A549 (cell line): ENCODE measurements at regions not wholly inside any gene's neighbourhood (a gene's known extent, or its start where the extent isn't known, plus 50 kb on each side); places are given as distances from the start of the nearest gene placed in this dataset.

ENCODE experiments used
- ATAC-seq, 2 experiments: fragments of 200-7000 bp in 1 of 2; fragments of >200 bp in 1 of 2; cut with Nextera tagmentation in 1 of 2; cut with Tn5 transposase in 1 of 2; 3 replicates each; pipeline versions ENCODE4 v1.8.0 to v1.9.1; 2018 to 2020; ENCODE audit warnings: mild to moderate bottlenecking in 1 of 2, moderate library complexity in 1 of 2
- CTCF ChIA-PET: fragments of 300-600 bp; sonication (Branson Sonifier 250); formaldehyde crosslinking; extraction: SDS; loops from one replicate; lab custom pipeline; 2021; ENCODE audit warnings: antibody characterized with exemption, inconsistent platforms; lab: Yijun Ruan, JAX
- POLR2A ChIA-PET: fragments of 350-600 bp; formaldehyde crosslinking; extraction: SDS; loops from one replicate; lab custom pipeline; 2021; ENCODE audit warnings: antibody characterized with exemption, inconsistent platforms; lab: Yijun Ruan, JAX
- DNase-seq, 2 experiments: peaks; one replicate each; pipeline versions ENCODE4 v3.0.0 to v3.0.0-alpha.2; 2011 to 2016; ENCODE audit warnings: low read depth in 1 of 2, low spot score in 1 of 2
- FAIRE-seq: peaks from 2 replicates; lab custom pipeline; 2011; peaks lifted over from hg19 to GRCh38; lab: Jason Lieb, UNC
- H3K27ac ChIP-seq, 2 experiments: fragments of >200 bp; sonication (Bioruptor Twin); formaldehyde crosslinking; 3 replicates each; pipeline ENCODE4 v1.5.1; 2016 to 2017
- H3K4me1 ChIP-seq: fragments of >200 bp; sonication (Bioruptor Twin); formaldehyde crosslinking; 3 replicates; pipeline ENCODE4 v1.6.1; 2016
- H3K4me2 ChIP-seq: fragments of >200 bp; sonication (Bioruptor Twin); formaldehyde crosslinking; 3 replicates; pipeline ENCODE4 v1.6.1; 2016
- H3K4me3 ChIP-seq: fragments of >200 bp; sonication (Bioruptor Twin); formaldehyde crosslinking; 3 replicates; pipeline ENCODE4 v1.5.1; 2016
- H3K9me3 ChIP-seq: fragments of >200 bp; sonication (Bioruptor Twin); formaldehyde crosslinking; 3 replicates; pipeline ENCODE4 v1.6.1; 2016
- CHD2 ChIP-seq: fragments of 150-350 bp; IDR thresholded peaks from 2 replicates; pipeline ENCODE4 v1.6.1; 2014; ENCODE audit warnings: low read length; ENCODE audit not compliant: partially characterized antibody
- ESRRA ChIP-seq: fragments of 150-350 bp; IDR thresholded peaks from 2 replicates; pipeline ENCODE4 v1.6.1; 2014; ENCODE audit warnings: mild to moderate bottlenecking, low read length, borderline replicate concordance
- FOSL2 ChIP-seq, 2 experiments: fragments of 450-650 bp in 1 of 2; fragments of >200 bp in 1 of 2; sonication (Bioruptor Twin) in 1 of 2; formaldehyde crosslinking; IDR thresholded peaks; 2 replicates each; pipeline versions ENCODE4 v1.5.0 to v1.6.1; 2016 to 2020; ENCODE audit warnings: mild to moderate bottlenecking in 1 of 2, moderate library complexity in 1 of 2
- FOXS1 ChIP-seq: fragments of 250-450 bp; sonication (Bioruptor Pico); IDR thresholded peaks from 2 replicates; pipeline ENCODE4 v1.5.0; 2020; ENCODE audit warnings: mild to moderate bottlenecking, moderate library complexity
- HEYL ChIP-seq: fragments of 250-450 bp; sonication (Bioruptor Pico); IDR thresholded peaks from 2 replicates; pipeline ENCODE4 v1.8.0; 2021; ENCODE audit warnings: mild to moderate bottlenecking, moderate library complexity
- HOXB13 ChIP-seq: fragments of 250-450 bp; sonication (Bioruptor Pico); IDR thresholded peaks from 2 replicates; pipeline ENCODE4 v1.5.0; 2020; ENCODE audit warnings: low read depth, mild to moderate bottlenecking, moderate library complexity
- HOXB5 ChIP-seq: fragments of 250-450 bp; sonication (Bioruptor Pico); IDR thresholded peaks from 2 replicates; pipeline ENCODE4 v1.5.0; 2020; ENCODE audit warnings: mild to moderate bottlenecking, moderate library complexity
- JUNB ChIP-seq: fragments of >200 bp; sonication (Bioruptor Twin); formaldehyde crosslinking; IDR thresholded peaks from 2 replicates; pipeline ENCODE4 v1.6.1; 2016
- KDM1A ChIP-seq: fragments of 200-600 bp; sonication (generic); IDR thresholded peaks from 2 replicates; pipeline ENCODE4 v1.6.1; 2016; ENCODE audit warnings: low read depth, mild to moderate bottlenecking
- KDM5A ChIP-seq: fragments of 200-600 bp; sonication (generic); IDR thresholded peaks from 2 replicates; pipeline ENCODE4 v1.6.1; 2016; ENCODE audit warnings: antibody characterized with exemption, mild to moderate bottlenecking
- MAFK ChIP-seq: fragments of 450-650 bp; IDR thresholded peaks from 2 replicates; pipeline ENCODE4 v1.6.1; 2014; ENCODE audit not compliant: partially characterized antibody
- MAZ ChIP-seq: fragments of 150-350 bp; IDR thresholded peaks from 2 replicates; pipeline ENCODE4 v1.6.1; 2014; ENCODE audit warnings: antibody characterized with exemption, low read depth, low read length, borderline replicate concordance
- NFE2L2 ChIP-seq: fragments of 150-350 bp; conservative IDR thresholded peaks from 2 replicates; pipeline ENCODE4 v1.6.1; 2014; ENCODE audit warnings: low read length
- NPAS2 ChIP-seq: fragments of 250-450 bp; sonication (Bioruptor Pico); IDR thresholded peaks from 2 replicates; pipeline ENCODE4 v1.8.0; 2022; ENCODE audit warnings: mild to moderate bottlenecking, moderate library complexity, borderline replicate concordance
- PHF8 ChIP-seq: fragments of 200-600 bp; sonication (generic); IDR thresholded peaks from 2 replicates; pipeline ENCODE4 v1.6.1; 2016; ENCODE audit warnings: low read depth, mild to moderate bottlenecking, antibody characterized with exemption, moderate library complexity, borderline replicate concordance
- POLR2AphosphoS2 ChIP-seq: conservative IDR thresholded peaks from 2 replicates; pipeline ENCODE4 v1.6.1; 2012; ENCODE audit warnings: low read length, improper control_type of control experiment, inconsistent platforms
- RARB ChIP-seq: fragments of 250-450 bp; sonication (Bioruptor Pico); IDR thresholded peaks from 2 replicates; pipeline ENCODE4 v1.8.0; 2021; ENCODE audit warnings: mild to moderate bottlenecking, moderate library complexity
- RCOR1 ChIP-seq: fragments of 150-350 bp; IDR thresholded peaks from 2 replicates; pipeline ENCODE4 v1.6.1; 2014; ENCODE audit warnings: antibody characterized with exemption, low read length, low read depth
- TP53 ChIP-seq: fragments of 250-450 bp; sonication (Bioruptor Pico); IDR thresholded peaks from 2 replicates; pipeline ENCODE4 v1.5.0; 2021; ENCODE audit warnings: mild to moderate bottlenecking, moderate library complexity
- ZNF302 ChIP-seq: fragments of 250-450 bp; sonication (Bioruptor Pico); IDR thresholded peaks from 2 replicates; pipeline ENCODE4 v1.9.0; 2021; ENCODE audit warnings: inconsistent platforms, mild to moderate bottlenecking, moderate library complexity
- WGBS: methylation state at CpG from one replicate; pipeline ENCODE4 v1.1.6; 2017; ENCODE audit errors: missing lambda C conversion rate; 5-methylcytosine and 5-hydroxymethylcytosine counted together
- TF ChIP-seq, protein P1 (sequence below): IDR thresholded peaks from 2 replicates; pipeline ENCODE4 v1.6.1; 2012
- TF ChIP-seq, protein P2 (sequence below): fragments of 250-450 bp; sonication (Bioruptor Pico); IDR thresholded peaks from 2 replicates; pipeline ENCODE4 v1.5.0; 2020; ENCODE audit warnings: low read depth, mild to moderate bottlenecking, moderate library complexity
- TF ChIP-seq, protein P3 (sequence below): fragments of >200 bp; sonication (Bioruptor Twin); formaldehyde crosslinking; IDR thresholded peaks from 3 replicates; pipeline ENCODE4 v1.5.1; 2016
- TF ChIP-seq, protein P4 (sequence below): fragments of >200 bp; sonication (Bioruptor Twin); formaldehyde crosslinking; IDR thresholded peaks from 2 replicates; pipeline ENCODE4 v1.6.1; 2016
- TF ChIP-seq, protein P5 (sequence below): fragments of 250-450 bp; sonication (Bioruptor Pico); IDR thresholded peaks from 2 replicates; pipeline ENCODE4 v1.5.0; 2021; ENCODE audit warnings: mild to moderate bottlenecking, moderate library complexity, borderline replicate concordance

DNA sequence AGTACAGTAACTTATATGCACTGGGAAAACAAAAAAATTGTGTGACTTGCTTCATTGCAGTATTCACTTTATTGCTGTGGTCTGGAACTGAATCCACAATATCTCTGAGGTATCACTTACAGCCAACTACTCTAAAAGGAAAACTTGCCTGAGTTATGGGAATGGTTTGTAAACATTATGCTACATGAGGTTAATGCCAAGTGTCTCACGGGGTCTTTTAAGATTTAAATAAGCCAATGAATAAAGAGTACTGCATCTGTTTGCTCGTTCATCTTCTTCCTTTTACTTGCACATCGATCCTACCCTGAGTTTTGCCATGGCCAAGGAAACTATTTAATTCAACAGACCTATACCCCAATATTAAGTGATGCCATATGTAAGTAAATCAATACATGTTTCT, 72.0 kb upstream of the API5 start (continued):
- no peak for TF ChIP-seq PHF8

DNA sequence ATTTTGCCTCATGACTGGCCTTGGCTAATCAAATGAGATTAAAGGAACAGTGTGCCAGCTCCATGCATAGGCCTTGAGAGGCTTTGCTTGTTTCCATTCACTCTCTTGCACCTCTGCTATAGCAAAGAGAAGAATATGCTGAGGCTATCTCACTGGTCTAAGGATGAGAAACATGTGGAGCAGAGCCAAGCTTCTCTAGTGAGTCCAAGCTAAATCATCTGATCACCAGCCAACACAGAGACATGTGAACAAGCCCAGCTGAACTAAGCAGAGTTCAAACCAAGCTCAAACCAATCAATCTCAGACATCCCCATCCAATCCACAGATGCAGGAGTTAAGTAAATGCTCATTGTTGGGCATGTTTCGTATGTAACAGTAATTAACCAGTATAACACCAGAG, 69.4 kb upstream of the API5 start:
- H3K4me1 ChIP-seq = no peaks in the 10 kb centered on the region
- ATAC-seq = no peak
- CTCF ChIA-PET = no interaction called here
- no peaks in the 10 kb centered on the region for H3K9me3 ChIP-seq
- no peak overlapping the region for H3K4me2 ChIP-seq
- no peak overlapping the region for H3K27ac ChIP-seq
- FAIRE-seq = no peak
- POLR2A ChIA-PET = no interaction called here
- no peak for DNase-seq
- TF ChIP-seq CHD2 (no peak), RCOR1 (no peak), HOXB13 (CRISPR knock-in tag) (no peak), HEYL (no peak), MAFK (no peak), FOXS1 (CRISPR knock-in tag) (no peak), RARB (CRISPR knock-in tag) (no peak), TP53 (no peak), PHF8 (no peak)
- TF ChIP-seq, protein P1, sequence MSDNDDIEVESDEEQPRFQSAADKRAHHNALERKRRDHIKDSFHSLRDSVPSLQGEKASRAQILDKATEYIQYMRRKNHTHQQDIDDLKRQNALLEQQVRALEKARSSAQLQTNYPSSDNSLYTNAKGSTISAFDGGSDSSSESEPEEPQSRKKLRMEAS = no peak
- TF ChIP-seq, protein P2, sequence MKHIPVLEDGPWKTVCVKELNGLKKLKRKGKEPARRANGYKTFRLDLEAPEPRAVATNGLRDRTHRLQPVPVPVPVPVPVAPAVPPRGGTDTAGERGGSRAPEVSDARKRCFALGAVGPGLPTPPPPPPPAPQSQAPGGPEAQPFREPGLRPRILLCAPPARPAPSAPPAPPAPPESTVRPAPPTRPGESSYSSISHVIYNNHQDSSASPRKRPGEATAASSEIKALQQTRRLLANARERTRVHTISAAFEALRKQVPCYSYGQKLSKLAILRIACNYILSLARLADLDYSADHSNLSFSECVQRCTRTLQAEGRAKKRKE = no peak
- TF ChIP-seq, protein P3, sequence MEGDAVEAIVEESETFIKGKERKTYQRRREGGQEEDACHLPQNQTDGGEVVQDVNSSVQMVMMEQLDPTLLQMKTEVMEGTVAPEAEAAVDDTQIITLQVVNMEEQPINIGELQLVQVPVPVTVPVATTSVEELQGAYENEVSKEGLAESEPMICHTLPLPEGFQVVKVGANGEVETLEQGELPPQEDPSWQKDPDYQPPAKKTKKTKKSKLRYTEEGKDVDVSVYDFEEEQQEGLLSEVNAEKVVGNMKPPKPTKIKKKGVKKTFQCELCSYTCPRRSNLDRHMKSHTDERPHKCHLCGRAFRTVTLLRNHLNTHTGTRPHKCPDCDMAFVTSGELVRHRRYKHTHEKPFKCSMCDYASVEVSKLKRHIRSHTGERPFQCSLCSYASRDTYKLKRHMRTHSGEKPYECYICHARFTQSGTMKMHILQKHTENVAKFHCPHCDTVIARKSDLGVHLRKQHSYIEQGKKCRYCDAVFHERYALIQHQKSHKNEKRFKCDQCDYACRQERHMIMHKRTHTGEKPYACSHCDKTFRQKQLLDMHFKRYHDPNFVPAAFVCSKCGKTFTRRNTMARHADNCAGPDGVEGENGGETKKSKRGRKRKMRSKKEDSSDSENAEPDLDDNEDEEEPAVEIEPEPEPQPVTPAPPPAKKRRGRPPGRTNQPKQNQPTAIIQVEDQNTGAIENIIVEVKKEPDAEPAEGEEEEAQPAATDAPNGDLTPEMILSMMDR = no peak
- WGBS = 0% methylated on average over 1 of the region's 1 CpG
- H3K4me3 ChIP-seq = no peak overlapping the region

DNA sequence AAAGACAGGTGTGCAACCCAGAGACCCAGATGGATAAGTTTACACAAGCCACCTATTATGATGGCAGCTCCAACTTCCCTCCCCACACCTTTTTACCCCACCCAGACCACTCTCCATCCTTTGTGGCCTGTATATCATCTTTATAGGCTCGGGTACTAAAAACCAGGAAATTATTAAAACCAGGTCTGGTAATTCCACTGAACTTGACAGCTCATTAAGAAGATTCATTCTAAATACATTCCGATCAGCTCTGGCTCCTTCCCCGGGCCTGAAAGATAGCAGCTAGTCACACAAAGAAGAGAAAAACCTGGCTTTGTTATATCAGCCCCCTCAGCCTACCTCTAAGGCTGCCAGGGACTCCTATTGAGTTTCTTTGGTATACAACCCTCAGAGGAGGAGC, 67.9 kb upstream of the API5 start:
- WGBS = 0% methylated on average over 3 of the region's 3 CpGs
- Histone ChIP-seq H3K27ac (no peak overlapping the region), H3K4me2 (no peak overlapping the region), H3K4me1 (no peaks in the 10 kb centered on the region), H3K9me3 (no peaks in the 10 kb centered on the region), H3K4me3 (no peak overlapping the region)
- no peak for ATAC-seq
- no peak for FAIRE-seq
- ChIA-PET POLR2A (no interaction called here), CTCF (interaction anchor here (0.7 to 3.2 kb wide), 2 partner anchors 39 to 287 kb away, joined by 3 to 9 read pairs; no protein-coding TSS in a partner anchor)
- no peak for DNase-seq
- TF ChIP-seq POLR2AphosphoS2 (no peak), JUNB (no peak), NPAS2 (CRISPR knock-in tag) (no peak), ESRRA (no peak), RCOR1 (no peak), RARB (CRISPR knock-in tag) (no peak), HOXB5 (CRISPR knock-in tag) (no peak), KDM5A (no peak), ZNF302 (CRISPR knock-in tag) (no peak), MAZ (no peak), CHD2 (no peak), NFE2L2 (no peak), KDM1A (no peak), FOSL2 (IDR thresholded peaks at IDR 0.05) (no peak), FOSL2 (CRISPR knock-in tag; IDR thresholded peaks at IDR 0.05) (no peak)
- TF ChIP-seq, protein P4, sequence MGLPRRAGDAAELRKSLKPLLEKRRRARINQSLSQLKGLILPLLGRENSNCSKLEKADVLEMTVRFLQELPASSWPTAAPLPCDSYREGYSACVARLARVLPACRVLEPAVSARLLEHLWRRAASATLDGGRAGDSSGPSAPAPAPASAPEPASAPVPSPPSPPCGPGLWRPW = no peak
- TF ChIP-seq, protein P2 = no peak
- TF ChIP-seq, protein P1 = no peak
- TF ChIP-seq, protein P5, sequence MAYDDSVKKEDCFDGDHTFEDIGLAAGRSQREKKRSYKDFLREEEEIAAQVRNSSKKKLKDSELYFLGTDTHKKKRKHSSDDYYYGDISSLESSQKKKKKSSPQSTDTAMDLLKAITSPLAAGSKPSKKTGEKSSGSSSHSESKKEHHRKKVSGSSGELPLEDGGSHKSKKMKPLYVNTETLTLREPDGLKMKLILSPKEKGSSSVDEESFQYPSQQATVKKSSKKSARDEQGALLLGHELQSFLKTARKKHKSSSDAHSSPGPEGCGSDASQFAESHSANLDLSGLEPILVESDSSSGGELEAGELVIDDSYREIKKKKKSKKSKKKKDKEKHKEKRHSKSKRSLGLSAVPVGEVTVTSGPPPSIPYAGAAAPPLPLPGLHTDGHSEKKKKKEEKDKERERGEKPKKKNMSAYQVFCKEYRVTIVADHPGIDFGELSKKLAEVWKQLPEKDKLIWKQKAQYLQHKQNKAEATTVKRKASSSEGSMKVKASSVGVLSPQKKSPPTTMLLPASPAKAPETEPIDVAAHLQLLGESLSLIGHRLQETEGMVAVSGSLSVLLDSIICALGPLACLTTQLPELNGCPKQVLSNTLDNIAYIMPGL (CRISPR knock-in tag) = no peak
